B cell (primary cell): ENCODE measurements at regions not wholly inside any gene's neighbourhood (a gene's known extent, or its start where the extent isn't known, plus 50 kb on each side); places are given as distances from the start of the nearest gene placed in this dataset.

Source experiments
- ATAC-seq: fragments of 200-7000 bp; cut with Tn5 transposase; one replicate; pipeline ENCODE4 v1.10.0; 2021; ENCODE audit warnings: low read depth, mild to moderate bottlenecking, moderate number of reproducible peaks, moderate library complexity
- CTCF ChIA-PET: fragments of 350-600 bp; sonication (Branson Sonifier 250); formaldehyde crosslinking; loops from one replicate; lab custom pipeline; 2021; ENCODE audit warnings: antibody characterized with exemption, inconsistent platforms; lab: Charles Lee
- POLR2A ChIA-PET: fragments of 350-600 bp; sonication (Branson Sonifier 250); formaldehyde crosslinking; loops from one replicate; lab custom pipeline; 2021; ENCODE audit warnings: antibody characterized with exemption; lab: Charles Lee
- DNase-seq: peaks from one replicate; pipeline ENCODE4 v3.0.0; 2013
- H2AFZ ChIP-seq: 2 replicates; pipeline ENCODE4 v1.6.1; 2012; ENCODE audit warnings: mild to moderate bottlenecking, low read depth, low read length; ENCODE audit not compliant: insufficient read depth, poor library complexity, severe bottlenecking
- H3K27ac ChIP-seq, 2 donors: 1 replicate in 1 of 2; 2 replicates in 1 of 2; pipeline ENCODE4 v1.5.1; 2012 to 2013; ENCODE audit warnings: low read length in 2 of 2, mild to moderate bottlenecking in 2 of 2, moderate library complexity in 1 of 2
- H3K27me3 ChIP-seq, 4 experiments: fragments of 200-600 bp in 1 of 4; sonication (generic) in 1 of 4; replicated peaks in 1 of 4; 1 replicate in 2 of 4; 2 replicates in 2 of 4; pipeline versions ENCODE4 v1.6.1 to v1.7.0; 2013 to 2016; ENCODE audit warnings: low read length in 3 of 4, mild to moderate bottlenecking in 2 of 4, mixed read lengths in 1 of 4, moderate library complexity in 1 of 4; ENCODE audit not compliant: insufficient read depth in 4 of 4, control insufficient read depth in 3 of 4; ENCODE audit errors: control extremely low read depth in 1 of 4
- H3K36me3 ChIP-seq, 2 experiments: replicated peaks in 1 of 2; 1 replicate in 1 of 2; 2 replicates in 1 of 2; pipeline versions ENCODE4 v1.6.1 to v1.7.1; 2013; ENCODE audit warnings: low read length in 1 of 2; ENCODE audit not compliant: insufficient read depth in 2 of 2, control insufficient read depth in 1 of 2; ENCODE audit errors: control extremely low read depth in 1 of 2, extremely low read depth in 1 of 2
- H3K4me1 ChIP-seq, 2 donors: fragments of 200-600 bp in 1 of 2; sonication (generic) in 1 of 2; 1 replicate in 1 of 2; 2 replicates in 1 of 2; pipeline versions ENCODE4 v1.5.1 to v1.6.1; 2013 to 2017; ENCODE audit warnings: low read length in 2 of 2; ENCODE audit not compliant: control insufficient read depth in 2 of 2, insufficient read depth in 2 of 2
- H3K4me2 ChIP-seq: replicated peaks from 2 replicates; pipeline ENCODE3; 2012; ENCODE audit warnings: mild to moderate bottlenecking, low read depth, low read length; ENCODE audit not compliant: poor library complexity, severe bottlenecking
- H3K4me3 ChIP-seq, 5 experiments: fragments of 200-600 bp in 1 of 5; sonication (generic) in 1 of 5; 1 replicate in 3 of 5; 2 replicates in 2 of 5; pipeline versions ENCODE4 v1.5.1 to v1.7.0; 2011 to 2016; ENCODE audit warnings: low read length in 4 of 5, mild to moderate bottlenecking in 4 of 5, low read depth in 2 of 5, control low read depth in 1 of 5, moderate library complexity in 1 of 5; ENCODE audit not compliant: insufficient read depth in 1 of 5; ENCODE audit errors: control extremely low read depth in 1 of 5, extremely low read depth in 1 of 5
- H3K79me2 ChIP-seq: fragments of 200-600 bp; sonication (generic); one replicate; pipeline ENCODE4 v1.6.0; 2016; ENCODE audit warnings: low read length; ENCODE audit not compliant: control insufficient read depth, insufficient read depth
- H3K9ac ChIP-seq: fragments of 200-600 bp; sonication (generic); 2 replicates; pipeline ENCODE4 v1.6.1; 2017; ENCODE audit warnings: mild to moderate bottlenecking, low read length, moderate library complexity
- H3K9me3 ChIP-seq, 3 donors: one replicate each; pipeline versions ENCODE4 v1.6.1 to v1.7.1; 2013; ENCODE audit warnings: low read length in 2 of 3; ENCODE audit not compliant: control insufficient read depth in 2 of 3, insufficient read depth in 1 of 3; ENCODE audit errors: control extremely low read depth in 1 of 3
- H4K20me1 ChIP-seq: 2 replicates; pipeline ENCODE4 v1.6.0; 2012; ENCODE audit warnings: mild to moderate bottlenecking, low read length; ENCODE audit not compliant: insufficient read depth, control insufficient read depth, poor library complexity, severe bottlenecking
- H3K27ac Mint-ChIP-seq: one replicate; pipeline ENCODE4 v1.8.0; 2021; ENCODE audit warnings: mixed read lengths
- H3K27me3 Mint-ChIP-seq: one replicate; pipeline ENCODE4 v1.8.0; 2021; ENCODE audit warnings: mixed read lengths
- H3K4me1 Mint-ChIP-seq: one replicate; pipeline ENCODE4 v1.8.0; 2021; ENCODE audit warnings: mixed read lengths
- H3K4me3 Mint-ChIP-seq: one replicate; pipeline ENCODE4 v1.8.0; 2021; ENCODE audit warnings: mixed read lengths
- H3K9me3 Mint-ChIP-seq: one replicate; pipeline ENCODE4 v1.8.0; 2022; ENCODE audit warnings: mixed read lengths; ENCODE audit not compliant: insufficient read depth
- EZH2 ChIP-seq: IDR thresholded peaks from 2 replicates; pipeline ENCODE4 v1.6.1; 2012; ENCODE audit warnings: borderline replicate concordance, low read depth, mild to moderate bottlenecking, moderate library complexity, low read length; ENCODE audit not compliant: insufficient read depth, poor library complexity, severe bottlenecking
- WGBS: methylation state at CpG from one replicate; pipeline ENCODE4 v1.1.5; 2013; ENCODE audit warnings: missing lambda C conversion rate; ENCODE audit not compliant: insufficient coverage; 5-methylcytosine and 5-hydroxymethylcytosine counted together
- intact Hi-C: fragments of 100-400 bp; cut with micrococcal nuclease; formaldehyde crosslinking; loops from one replicate; pipeline ENCODE4 v1.10.0; 2022
- TF ChIP-seq, protein P1 (sequence below): fragments of 200-600 bp; IDR thresholded peaks from one replicate; pipeline ENCODE4 v1.8.0; 2022; ENCODE audit warnings: antibody characterized with exemption, mild to moderate bottlenecking

DNA sequence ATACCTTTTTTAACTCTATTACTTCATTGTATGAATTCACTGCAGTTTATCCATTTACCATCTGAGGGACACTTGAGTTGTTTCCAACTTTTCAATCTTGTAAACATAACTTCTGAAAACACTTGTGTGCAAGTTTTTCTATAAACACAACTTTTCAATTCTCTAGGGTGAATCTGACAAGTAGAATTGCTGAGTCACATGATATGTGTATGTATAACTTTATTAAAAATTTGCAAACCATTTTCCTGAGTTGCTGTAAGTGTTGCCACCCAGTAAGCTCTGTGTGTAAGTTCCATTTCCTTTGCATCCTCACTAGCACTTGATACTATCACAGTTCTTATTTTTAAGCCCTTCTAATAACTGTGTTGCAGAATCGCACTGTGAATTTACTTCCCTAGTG, 1415.6 kb upstream of the ATXN8OS start:
- H3K27ac Mint-ChIP-seq = no peak overlapping the region
- H3K9me3 ChIP-seq = no peaks in the 10 kb centered on the region
- no peak overlapping the region for H3K4me2 ChIP-seq
- no peak overlapping the region for H2AFZ ChIP-seq
- TF ChIP-seq, protein P1, sequence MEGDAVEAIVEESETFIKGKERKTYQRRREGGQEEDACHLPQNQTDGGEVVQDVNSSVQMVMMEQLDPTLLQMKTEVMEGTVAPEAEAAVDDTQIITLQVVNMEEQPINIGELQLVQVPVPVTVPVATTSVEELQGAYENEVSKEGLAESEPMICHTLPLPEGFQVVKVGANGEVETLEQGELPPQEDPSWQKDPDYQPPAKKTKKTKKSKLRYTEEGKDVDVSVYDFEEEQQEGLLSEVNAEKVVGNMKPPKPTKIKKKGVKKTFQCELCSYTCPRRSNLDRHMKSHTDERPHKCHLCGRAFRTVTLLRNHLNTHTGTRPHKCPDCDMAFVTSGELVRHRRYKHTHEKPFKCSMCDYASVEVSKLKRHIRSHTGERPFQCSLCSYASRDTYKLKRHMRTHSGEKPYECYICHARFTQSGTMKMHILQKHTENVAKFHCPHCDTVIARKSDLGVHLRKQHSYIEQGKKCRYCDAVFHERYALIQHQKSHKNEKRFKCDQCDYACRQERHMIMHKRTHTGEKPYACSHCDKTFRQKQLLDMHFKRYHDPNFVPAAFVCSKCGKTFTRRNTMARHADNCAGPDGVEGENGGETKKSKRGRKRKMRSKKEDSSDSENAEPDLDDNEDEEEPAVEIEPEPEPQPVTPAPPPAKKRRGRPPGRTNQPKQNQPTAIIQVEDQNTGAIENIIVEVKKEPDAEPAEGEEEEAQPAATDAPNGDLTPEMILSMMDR = no peak
- TF ChIP-seq EZH2 = no peak
- no peak overlapping the region for H3K4me3 Mint-ChIP-seq
- H3K27me3 Mint-ChIP-seq = no peaks in the 10 kb centered on the region
- ChIA-PET POLR2A (no interaction called here), CTCF (no interaction called here)
- no peaks in the 10 kb centered on the region for H3K79me2 ChIP-seq
- H4K20me1 ChIP-seq = no peaks in the 10 kb centered on the region
- DNase-seq (no peak), ATAC-seq (no peak)
- no peaks in the 10 kb centered on the region for H3K36me3 ChIP-seq
- H3K27me3 ChIP-seq = no peaks in the 10 kb centered on the region
- H3K9me3 Mint-ChIP-seq = peaks cover 2% of the 10 kb centered on the region
- no peak overlapping the region for H3K4me3 ChIP-seq
- H3K27ac ChIP-seq = no peak overlapping the region
- no peaks in the 10 kb centered on the region for H3K4me1 Mint-ChIP-seq
- no peaks in the 10 kb centered on the region for H3K4me1 ChIP-seq
- intact Hi-C loops = no loop called here
- no peak overlapping the region for H3K9ac ChIP-seq
- WGBS = no CpG with 5 or more reads among the region's 1 CpG

DNA sequence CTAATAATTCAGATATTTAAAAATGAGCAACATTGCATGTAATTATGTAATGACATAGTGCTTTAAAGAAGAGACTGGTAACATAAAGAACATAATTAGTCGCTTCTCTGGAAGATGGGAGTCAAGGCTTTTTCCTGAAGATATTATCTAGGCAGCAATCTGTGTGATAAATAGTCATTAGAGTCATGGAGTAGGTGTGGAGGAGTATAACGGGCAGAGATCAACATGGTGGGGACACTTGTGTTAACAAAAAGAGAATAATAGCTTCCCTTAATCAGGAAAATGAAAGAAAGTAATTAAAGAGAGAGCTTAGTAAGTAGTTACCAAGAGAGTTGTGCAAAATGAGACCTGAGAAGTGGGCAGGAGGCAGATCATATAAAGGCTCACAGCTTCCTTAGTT, 1417.1 kb upstream of the ATXN8OS start:
- intact Hi-C loops = no loop called here
- no peaks in the 10 kb centered on the region for H4K20me1 ChIP-seq
- no peak overlapping the region for H3K9ac ChIP-seq
- ATAC-seq = no peak
- Mint-ChIP-seq H3K27ac (no peak overlapping the region), H3K9me3 (peaks cover 1% of the 10 kb centered on the region), H3K4me1 (no peaks in the 10 kb centered on the region), H3K27me3 (no peaks in the 10 kb centered on the region), H3K4me3 (no peak overlapping the region)
- no peaks in the 10 kb centered on the region for H3K4me1 ChIP-seq
- ChIA-PET POLR2A (no interaction called here), CTCF (no interaction called here)
- no peak overlapping the region for H3K27ac ChIP-seq
- WGBS = 80% methylated on average over 1 of the region's 2 CpGs
- DNase-seq = no peak
- H3K9me3 ChIP-seq = no peaks in the 10 kb centered on the region
- TF ChIP-seq, protein P1 = no peak
- no peak for TF ChIP-seq EZH2
- no peak overlapping the region for H2AFZ ChIP-seq
- no peaks in the 10 kb centered on the region for H3K27me3 ChIP-seq
- no peak overlapping the region for H3K4me2 ChIP-seq
- no peaks in the 10 kb centered on the region for H3K36me3 ChIP-seq
- H3K79me2 ChIP-seq = no peaks in the 10 kb centered on the region
- H3K4me3 ChIP-seq = no peak overlapping the region
